ENCODE measurements at regions not wholly inside any gene's neighbourhood (a gene's known extent, or its start where the extent isn't known, plus 50 kb on each side); places are given as distances from the start of the nearest gene placed in this dataset.
"Not testable (repeated sequence)": the region's sequence is repeated elsewhere in the genome, so short reads cannot be mapped to it uniquely, and the experiment has no call there.

- TF ChIP-seq, protein P1, sequence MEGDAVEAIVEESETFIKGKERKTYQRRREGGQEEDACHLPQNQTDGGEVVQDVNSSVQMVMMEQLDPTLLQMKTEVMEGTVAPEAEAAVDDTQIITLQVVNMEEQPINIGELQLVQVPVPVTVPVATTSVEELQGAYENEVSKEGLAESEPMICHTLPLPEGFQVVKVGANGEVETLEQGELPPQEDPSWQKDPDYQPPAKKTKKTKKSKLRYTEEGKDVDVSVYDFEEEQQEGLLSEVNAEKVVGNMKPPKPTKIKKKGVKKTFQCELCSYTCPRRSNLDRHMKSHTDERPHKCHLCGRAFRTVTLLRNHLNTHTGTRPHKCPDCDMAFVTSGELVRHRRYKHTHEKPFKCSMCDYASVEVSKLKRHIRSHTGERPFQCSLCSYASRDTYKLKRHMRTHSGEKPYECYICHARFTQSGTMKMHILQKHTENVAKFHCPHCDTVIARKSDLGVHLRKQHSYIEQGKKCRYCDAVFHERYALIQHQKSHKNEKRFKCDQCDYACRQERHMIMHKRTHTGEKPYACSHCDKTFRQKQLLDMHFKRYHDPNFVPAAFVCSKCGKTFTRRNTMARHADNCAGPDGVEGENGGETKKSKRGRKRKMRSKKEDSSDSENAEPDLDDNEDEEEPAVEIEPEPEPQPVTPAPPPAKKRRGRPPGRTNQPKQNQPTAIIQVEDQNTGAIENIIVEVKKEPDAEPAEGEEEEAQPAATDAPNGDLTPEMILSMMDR (conservative IDR thresholded peaks at IDR 0.05; ENCODE audit: low read length) = not testable (repeated sequence)
- TF ChIP-seq EZH2phosphoT487 (IDR thresholded peaks at IDR 0.05; ENCODE audit: borderline replicate concordance, low read depth, low read length) = not testable (repeated sequence)
Observed at GRCh38 chr16:29250469-29250868, 156.0 kb downstream of the NPIPB11 start.
